Stimulated activated CD8-positive, alpha-beta memory T cell treated with anti-CD3 and anti-CD28 coated beads, Interleukin-7, amount 100 ng/mL, for 4 hours (primary cell): ENCODE measurements at regions not wholly inside any gene's neighbourhood (a gene's known extent, or its start where the extent isn't known, plus 50 kb on each side); places are given as distances from the start of the nearest gene placed in this dataset.
"Not testable (repeated sequence)": the region's sequence is repeated elsewhere in the genome, so short reads cannot be mapped to it uniquely, and the experiment has no call there.

Experiments
- DNase-seq, 2 donors: peaks; one replicate each; pipeline ENCODE4 v3.0.0-alpha.2; 2020; ENCODE audit warnings: low read depth in 2 of 2

DNA sequence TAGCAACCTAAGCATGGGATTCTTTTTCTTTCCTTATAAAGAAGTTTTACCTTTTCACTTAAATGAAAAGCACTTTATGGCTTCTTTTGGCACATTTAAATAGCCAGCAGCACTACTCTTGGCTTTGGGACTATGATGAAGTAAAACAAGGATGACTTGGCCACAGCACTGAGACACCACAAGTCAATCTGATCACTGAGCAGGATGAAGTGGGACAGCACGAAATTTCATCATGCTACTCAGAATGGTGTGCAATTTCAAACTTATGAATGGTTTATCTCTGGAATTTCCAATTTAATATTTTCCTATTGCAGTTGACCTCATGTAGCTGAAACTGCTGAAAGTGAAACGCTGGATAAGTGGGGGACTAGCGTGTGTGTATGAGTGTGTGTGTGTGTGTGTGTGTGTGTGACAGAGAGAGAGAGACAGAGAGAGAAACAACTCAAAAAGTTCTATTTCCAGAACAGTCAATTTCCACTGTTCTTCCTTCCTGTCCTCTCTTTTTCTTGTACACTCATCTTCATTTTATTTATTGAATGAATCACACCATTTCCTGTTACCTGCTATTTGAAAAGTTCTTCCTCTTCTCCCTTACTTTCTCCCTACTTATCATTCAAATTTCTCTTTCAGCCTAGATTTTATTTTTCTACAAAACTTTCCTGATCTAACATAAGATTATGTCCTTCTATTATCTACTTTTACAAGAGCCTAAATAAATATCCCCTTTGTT lies 414.2 kb upstream of the MIR17HG start:
- no peak for DNase-seq

GRCh38 chr13:90934741-90935140 lies 412.7 kb upstream of the MIR17HG start:
- DNase-seq = no peak

- no peak for DNase-seq
These were observed 408.6 kb upstream of the MIR17HG start for GRCh38 chr13:90938848-90939247.

- DNase-seq = no peak
These were observed 403.5 kb upstream of the MIR17HG start for GRCh38 chr13:90943946-90944345.

- DNase-seq = not testable (repeated sequence)
These were observed 402.3 kb upstream of the MIR17HG start for GRCh38 chr13:90945146-90945545.

- not testable (repeated sequence) for DNase-seq
These were observed 401.4 kb upstream of the MIR17HG start for GRCh38 chr13:90946125-90946524.

GRCh38 chr13:90947976-90948375 lies 399.5 kb upstream of the MIR17HG start:
- DNase-seq = no peak

GRCh38 chr13:90950160-90950559 lies 397.3 kb upstream of the MIR17HG start:
- no peak for DNase-seq

DNA sequence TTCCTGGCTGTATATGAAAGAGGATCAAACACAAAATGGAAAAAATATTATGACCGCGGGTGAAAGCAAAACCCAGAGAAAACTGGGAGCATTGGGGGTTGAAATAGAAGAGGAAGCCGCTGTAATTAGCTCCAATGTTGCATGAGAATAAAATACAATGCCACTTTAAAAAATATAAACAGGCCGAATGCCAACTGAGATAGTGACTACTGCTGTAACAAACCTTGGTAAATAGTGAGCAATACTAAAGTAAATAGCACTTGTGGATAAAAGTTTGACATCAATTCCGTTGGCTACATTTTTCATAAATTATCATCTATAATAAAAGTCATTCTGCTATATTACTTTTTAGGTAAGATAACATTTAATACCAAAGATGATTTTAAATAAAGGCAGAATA lies 395.8 kb upstream of the MIR17HG start:
- DNase-seq = no peak

DNA sequence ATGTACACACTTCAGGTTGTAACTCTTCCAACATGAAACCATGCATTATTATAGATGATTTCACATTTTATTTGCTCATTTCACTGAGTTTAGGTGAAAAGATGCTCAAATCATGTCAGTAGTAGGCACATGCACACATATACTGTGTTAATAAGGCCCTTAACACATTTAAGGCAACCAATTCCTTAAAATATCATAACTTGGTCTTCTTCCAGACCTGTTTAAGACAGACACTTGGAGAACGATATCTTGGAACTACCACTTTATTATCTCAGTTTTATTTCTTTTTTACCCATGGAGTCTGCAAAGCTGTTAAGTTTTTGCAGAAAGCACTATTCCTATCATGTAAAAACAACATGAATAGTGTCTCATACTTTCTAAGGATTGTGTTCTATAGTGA lies 395.2 kb upstream of the MIR17HG start:
- DNase-seq = no peak

GRCh38 chr13:90954605-90955195 lies 392.8 kb upstream of the MIR17HG start:
- no peak for DNase-seq

DNA sequence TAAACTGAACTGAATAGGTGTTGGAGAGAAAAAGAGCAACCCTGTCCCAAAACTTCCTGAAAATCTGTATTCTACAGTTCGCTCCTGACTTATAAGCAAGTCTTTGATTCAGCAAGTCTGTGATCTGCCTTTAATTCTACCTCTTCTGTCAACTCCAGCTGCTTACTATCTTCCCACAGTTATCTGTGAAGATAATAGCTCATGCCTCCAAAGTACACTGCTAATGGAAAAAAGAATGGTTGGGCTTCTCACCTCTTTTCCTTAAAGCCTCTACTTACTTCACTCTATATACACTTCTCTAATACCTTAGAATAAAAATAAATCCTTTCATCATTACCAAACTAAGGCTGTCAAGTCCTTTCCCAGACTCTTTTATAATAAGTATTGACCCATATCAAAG lies 391.5 kb upstream of the MIR17HG start:
- DNase-seq = no peak

- DNase-seq = no peak
These were observed 388.6 kb upstream of the MIR17HG start for GRCh38 chr13:90958866-90959265.

DNA sequence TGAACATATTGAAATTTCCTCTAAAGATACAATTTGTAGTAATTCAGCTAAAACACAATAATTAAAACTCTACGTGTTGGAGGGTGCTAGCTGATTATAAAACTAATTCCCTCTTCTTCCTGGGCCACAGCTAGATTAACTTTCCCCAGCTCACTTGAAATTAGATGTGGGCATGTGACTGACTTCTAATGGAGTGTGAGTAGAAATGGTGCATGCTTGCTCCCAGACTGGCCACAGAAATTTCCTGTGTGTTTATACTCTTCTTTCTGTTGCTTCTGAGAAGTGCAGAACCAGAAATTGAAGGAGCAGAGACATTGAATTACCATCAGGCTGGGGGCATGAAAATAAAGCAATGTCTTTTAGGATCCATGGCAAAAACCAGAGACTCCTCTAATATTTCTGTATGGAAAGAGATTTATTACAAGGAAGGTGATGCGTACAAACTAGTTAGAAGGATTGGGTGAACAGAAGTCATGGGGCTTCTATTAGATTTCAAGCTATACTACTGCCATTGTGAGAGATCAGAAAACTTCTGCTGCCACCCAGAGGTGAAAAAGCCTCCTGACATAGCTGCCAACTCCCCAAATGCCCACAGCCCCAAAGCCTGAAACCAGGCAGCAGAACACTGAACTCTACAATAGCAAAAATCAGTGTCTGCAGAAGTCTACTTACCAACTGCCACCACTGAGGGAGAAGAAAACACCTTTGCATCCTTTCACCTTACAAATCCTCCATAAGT lies 379.2 kb upstream of the MIR17HG start:
- no peak for DNase-seq

DNA sequence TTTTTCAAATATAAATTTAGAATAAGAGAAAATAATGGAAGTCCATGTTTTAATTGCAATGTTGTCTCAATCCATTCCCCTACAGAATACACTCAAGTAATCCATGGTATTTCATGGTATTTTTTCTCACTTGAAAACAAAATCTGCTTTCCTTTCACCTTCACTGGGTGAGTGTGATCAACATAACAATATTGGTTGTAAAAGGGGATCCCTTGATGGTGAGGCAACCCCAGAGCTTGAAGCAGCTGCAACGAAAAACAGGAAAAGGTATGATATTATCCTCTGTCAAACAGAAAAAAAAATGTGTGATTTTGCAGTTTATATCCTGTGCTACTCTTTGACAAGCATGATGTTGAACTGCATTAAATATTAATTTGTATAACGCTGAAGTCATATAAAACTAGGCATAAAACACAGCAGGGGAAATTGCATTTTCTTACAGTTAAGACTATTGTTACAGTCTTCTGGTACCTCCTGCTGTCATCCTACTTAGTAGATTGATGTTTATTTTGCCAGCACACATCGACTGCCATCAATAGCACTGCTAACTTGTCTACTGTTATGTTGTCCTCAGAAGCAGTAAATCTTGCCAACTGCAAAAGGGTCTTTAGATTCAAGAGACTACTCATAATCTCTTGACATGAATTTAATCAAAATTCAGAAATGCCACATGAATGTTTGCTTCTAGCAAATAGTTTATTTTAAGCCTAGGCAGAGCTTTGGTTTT lies 373.1 kb upstream of the MIR17HG start:
- no peak for DNase-seq

- DNase-seq = no peak
These were observed 368.4 kb upstream of the MIR17HG start for GRCh38 chr13:90979059-90979458.

DNA sequence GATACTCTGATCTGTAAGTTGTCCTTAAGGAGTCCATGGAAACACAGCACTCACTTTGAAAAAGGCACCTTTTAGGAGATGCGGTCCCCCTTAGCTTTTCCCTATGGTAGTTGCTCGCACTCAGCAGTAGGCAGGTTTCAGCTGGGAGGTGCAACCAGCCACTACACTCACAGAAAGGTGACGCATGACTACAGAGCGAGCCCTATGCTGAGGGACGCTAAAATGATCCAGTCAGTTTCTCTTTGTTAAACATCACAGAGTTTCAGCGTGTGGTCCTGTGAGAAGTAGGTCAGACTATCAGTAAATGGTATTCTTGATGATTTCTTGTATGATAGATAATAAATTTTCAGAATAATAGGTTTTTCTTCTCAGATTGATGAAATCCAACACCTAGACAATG lies 362.7 kb upstream of the MIR17HG start:
- DNase-seq = no peak

DNA sequence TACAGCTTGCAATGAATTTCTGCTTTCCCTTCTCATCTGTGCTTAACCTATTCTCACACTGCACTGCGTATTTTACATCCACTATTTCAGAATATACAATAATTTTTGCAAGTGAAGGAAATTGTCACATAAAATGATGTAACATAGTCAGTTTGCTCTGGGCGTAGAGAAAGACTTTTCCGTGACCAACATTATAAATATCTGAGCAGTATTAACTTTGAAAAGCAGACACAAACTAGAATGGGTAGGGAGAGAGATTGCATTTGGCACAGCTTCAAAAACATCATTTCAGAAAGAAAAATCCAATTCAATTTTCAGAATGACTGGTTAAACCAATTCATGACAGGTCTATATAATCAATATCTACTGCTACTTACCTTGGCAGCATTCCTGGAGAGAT lies 352.5 kb upstream of the MIR17HG start:
- DNase-seq = no peak

GRCh38 chr13:90995614-90996013 lies 351.9 kb upstream of the MIR17HG start:
- DNase-seq = no peak

DNA sequence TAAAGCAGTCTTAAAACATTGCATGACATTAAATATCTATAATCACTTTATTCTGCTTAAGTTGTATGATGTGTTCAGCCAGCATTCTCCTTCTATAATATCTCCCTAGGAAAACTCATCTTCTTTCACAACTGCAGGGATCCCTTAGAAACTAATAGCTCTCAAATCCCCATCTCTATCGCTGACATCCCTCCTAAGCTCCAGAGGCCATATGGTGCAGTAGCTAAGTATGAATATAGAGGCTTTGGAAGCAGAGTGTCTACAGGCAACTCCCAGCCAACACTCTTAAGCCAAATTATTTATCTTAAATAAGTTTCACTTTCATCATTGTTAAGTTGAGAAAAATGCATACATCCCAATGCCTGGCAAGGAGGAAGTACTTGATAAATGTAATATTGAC lies 349.5 kb upstream of the MIR17HG start:
- DNase-seq = no peak

DNA sequence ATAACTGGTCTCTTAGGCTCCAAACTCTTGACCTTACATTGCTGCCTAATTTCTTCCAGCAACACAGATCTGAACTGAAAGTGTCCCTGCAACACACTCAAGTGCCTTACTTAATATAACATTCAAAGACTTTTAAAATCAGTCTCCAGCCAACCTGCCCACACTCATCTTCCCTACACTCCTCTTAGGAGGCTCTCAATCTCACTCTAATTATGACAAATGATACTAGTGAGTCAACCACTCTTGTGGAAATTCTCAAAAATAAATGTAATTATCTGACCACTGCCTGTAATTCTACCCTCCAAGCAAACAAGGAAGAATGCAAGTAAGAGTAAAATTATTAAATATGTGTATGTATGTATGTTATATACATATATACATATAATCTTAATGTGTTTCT lies 348.1 kb upstream of the MIR17HG start:
- DNase-seq = no peak

DNA sequence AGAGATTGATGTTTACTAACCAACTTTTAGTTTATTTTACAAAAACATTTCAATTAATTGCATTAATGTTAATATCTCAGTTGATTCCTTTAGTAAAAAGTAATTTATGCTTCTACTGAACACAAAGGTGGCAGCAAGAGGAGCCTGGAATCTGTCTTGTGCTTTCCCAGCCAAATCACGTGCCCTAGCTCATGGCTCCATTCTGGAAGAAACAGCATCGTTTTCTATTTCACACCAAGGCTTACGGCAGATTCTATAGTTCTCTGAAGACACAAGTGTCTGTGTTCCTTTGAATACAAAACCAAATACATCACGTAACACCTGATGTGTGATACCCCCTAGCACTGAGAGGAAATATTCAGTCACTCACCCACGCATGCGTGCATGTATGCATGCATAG lies 346.1 kb upstream of the MIR17HG start:
- DNase-seq = no peak
